Lower lobe of right lung (tissue), 2 donors: ENCODE measurements at regions not wholly inside any gene's neighbourhood (a gene's known extent, or its start where the extent isn't known, plus 50 kb on each side); places are given as distances from the start of the nearest gene placed in this dataset.

ENCODE experiments used
- ATAC-seq, 2 donors: fragments of 200-7000 bp; cut with Tn5 transposase; one replicate each; pipeline ENCODE4 v1.9.1; 2020 to 2022; ENCODE audit warnings: mild to moderate bottlenecking in 2 of 2, moderate library complexity in 2 of 2
- DNase-seq: peaks from one replicate; pipeline ENCODE4 v3.0.0-alpha.2; 2020
- H3K27ac ChIP-seq: fragments of 200-600 bp; one replicate; pipeline ENCODE4 v1.8.0; 2022
- H3K27me3 ChIP-seq: fragments of 200-600 bp; one replicate; pipeline ENCODE4 v1.8.0; 2022; ENCODE audit warnings: low read depth
- H3K36me3 ChIP-seq: fragments of 200-600 bp; one replicate; pipeline ENCODE4 v1.8.0; 2022; ENCODE audit warnings: mild to moderate bottlenecking
- H3K4me1 ChIP-seq: fragments of 200-600 bp; one replicate; pipeline ENCODE4 v1.8.0; 2022
- H3K4me3 ChIP-seq: fragments of 200-600 bp; one replicate; pipeline ENCODE4 v1.8.0; 2022; ENCODE audit warnings: mild to moderate bottlenecking
- H3K9me3 ChIP-seq: fragments of 200-600 bp; one replicate; pipeline ENCODE4 v1.8.0; 2022
- intact Hi-C: fragments of 100-400 bp; cut with DNase I; formaldehyde crosslinking; loops from one replicate; pipeline ENCODE4 v1.11.0; 2022
- TF ChIP-seq, protein P1 (sequence below): fragments of 200-600 bp; IDR thresholded peaks from one replicate; pipeline ENCODE4 v1.8.0; 2022; ENCODE audit warnings: antibody characterized with exemption, mild to moderate bottlenecking
- donor health status: DM: no; HTN: yes; CAD: no; lungs with severe emphysema.

DNA sequence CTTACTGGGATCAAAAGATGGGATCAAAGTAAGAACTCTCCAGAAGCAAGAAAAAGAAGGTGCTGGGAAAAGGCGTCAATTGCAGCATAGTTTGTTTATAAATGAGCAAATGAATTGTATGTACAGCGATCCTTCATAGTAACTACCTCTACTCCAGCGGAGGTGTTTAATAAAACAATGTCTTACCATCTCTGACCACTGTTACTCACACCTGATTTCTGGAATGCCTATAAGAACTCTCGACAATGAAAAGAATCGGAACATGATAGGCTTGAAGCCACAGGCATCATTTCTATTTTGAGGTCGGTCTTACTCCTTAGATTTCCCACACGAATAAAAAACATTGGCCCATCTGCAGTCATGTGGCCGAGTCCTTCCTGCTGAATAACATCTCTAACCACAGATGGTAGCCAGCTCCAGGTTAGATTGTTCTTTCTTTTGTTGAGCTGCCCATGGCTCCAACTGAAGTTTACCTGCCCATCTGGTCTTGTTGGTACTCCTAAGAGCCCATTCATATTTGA is 67.6 kb downstream of the CLDN34 start:
- intact Hi-C loops, result no loop called here

DNA sequence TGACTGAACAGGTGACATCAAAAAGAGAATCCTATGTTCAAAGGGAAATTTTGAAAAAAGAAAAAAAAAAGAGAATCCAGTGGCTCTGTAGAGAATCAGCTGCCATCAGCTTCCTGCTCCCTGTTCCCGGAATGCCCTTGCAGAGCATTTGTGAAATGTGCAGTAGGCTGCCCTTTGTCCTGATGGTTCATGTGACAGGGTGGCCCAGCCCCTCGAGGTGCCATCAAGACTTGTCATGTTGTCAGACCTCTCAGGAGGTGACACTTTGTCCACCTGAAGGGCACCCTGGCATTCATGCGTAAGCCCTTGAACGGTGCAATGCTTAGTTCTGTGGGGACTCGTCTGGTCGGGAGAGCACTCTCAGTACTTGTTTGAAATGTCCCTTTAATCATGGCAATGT is 71.4 kb downstream of the CLDN34 start:
- TF ChIP-seq, protein P1, sequence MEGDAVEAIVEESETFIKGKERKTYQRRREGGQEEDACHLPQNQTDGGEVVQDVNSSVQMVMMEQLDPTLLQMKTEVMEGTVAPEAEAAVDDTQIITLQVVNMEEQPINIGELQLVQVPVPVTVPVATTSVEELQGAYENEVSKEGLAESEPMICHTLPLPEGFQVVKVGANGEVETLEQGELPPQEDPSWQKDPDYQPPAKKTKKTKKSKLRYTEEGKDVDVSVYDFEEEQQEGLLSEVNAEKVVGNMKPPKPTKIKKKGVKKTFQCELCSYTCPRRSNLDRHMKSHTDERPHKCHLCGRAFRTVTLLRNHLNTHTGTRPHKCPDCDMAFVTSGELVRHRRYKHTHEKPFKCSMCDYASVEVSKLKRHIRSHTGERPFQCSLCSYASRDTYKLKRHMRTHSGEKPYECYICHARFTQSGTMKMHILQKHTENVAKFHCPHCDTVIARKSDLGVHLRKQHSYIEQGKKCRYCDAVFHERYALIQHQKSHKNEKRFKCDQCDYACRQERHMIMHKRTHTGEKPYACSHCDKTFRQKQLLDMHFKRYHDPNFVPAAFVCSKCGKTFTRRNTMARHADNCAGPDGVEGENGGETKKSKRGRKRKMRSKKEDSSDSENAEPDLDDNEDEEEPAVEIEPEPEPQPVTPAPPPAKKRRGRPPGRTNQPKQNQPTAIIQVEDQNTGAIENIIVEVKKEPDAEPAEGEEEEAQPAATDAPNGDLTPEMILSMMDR, result no peak
- intact Hi-C loops, result no loop called here

More for the DNA sequence above, 67.6 kb downstream of the CLDN34 start:
- Histone ChIP-seq H3K9me3 (no peaks in the 10 kb centered on the region), H3K36me3 (no peaks in the 10 kb centered on the region), H3K27me3 (no peaks in the 10 kb centered on the region), H3K27ac (no peak overlapping the region), H3K4me1 (no peaks in the 10 kb centered on the region), H3K4me3 (no peak overlapping the region)
- DNase-seq (no peak), ATAC-seq (peak; percentile 56 to 64)
- TF ChIP-seq, protein P1, result no peak

DNA sequence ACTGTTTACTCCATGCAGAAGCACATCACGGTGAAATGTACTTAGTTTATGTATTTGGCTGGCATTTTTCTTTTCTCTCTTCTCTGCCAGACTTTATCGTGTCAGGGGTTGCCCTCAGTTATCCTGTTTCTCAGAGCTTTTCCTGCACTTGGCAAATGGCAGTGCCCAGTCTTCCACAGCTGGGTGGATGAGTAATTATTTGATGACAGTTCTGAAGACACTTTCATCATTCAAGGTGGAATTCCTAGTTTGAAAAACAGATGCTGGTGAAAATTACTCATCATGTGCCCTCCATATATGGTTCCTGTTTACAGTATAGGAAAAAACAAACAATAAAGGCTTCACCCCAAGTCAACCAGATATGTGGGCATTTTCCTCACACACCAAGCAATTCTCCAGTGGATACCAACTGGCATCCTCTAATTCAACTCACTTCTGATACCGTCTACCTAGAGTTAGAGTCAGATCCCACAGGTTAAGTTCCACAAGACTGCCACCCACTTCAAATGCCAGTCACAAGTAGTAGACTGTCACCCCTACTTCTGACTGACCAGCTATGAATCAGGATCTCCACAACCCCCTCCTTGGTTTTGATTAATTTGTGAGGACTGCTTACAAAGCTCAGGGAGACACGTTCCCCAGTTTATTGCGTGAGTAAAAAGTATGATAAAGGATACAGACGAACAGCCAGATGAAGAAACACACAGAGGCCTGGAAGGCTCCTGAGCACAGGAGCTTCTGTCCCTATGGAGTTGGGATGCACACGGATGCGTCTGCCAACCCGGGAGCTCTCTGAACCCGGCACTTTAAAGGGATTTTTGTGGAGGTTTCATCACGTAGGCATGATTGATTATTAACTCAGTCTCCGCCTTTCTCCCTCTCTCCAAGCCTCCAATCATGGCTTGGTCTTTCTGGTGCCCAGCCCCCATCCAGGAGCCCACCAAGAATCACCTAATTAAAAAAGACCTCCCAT is 72.9 kb downstream of the CLDN34 start:
- DNase-seq, result no peak
- ATAC-seq, result no peak
- TF ChIP-seq, protein P1, result no peak
- Histone ChIP-seq H3K4me1 (peaks cover 6% of the 10 kb centered on the region), H3K27ac (no peak overlapping the region), H3K36me3 (no peaks in the 10 kb centered on the region), H3K27me3 (no peaks in the 10 kb centered on the region), H3K9me3 (no peaks in the 10 kb centered on the region), H3K4me3 (no peak overlapping the region)
- intact Hi-C loops, result no loop called here

More for the DNA sequence above, 71.4 kb downstream of the CLDN34 start:
- no peak for ATAC-seq
- H3K9me3 ChIP-seq, result no peaks in the 10 kb centered on the region
- H3K27ac ChIP-seq, result no peak overlapping the region
- H3K4me3 ChIP-seq, result no peak overlapping the region
- H3K36me3 ChIP-seq, result no peaks in the 10 kb centered on the region
- no peaks in the 10 kb centered on the region for H3K27me3 ChIP-seq
- H3K4me1 ChIP-seq, result no peaks in the 10 kb centered on the region
- DNase-seq, result no peak

DNA sequence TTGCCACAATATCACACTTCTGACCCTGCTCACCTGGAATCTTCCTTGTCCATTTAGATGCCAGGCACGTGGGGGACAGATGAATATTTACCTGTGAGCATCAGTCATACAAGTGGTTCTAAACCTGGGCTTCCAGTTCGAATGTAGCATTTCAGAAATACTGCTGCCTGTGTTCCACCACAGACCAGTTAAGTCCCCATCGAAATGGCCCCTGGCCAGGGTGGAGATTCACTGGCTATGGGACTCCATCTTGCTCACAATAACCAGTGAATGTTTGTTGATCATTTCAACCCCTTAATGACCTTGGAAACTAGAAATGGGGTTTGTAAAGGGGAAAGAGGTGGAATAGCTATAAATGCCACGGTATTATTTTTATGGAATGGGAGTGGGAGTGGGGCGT is 73.8 kb downstream of the CLDN34 start:
- H3K9me3 ChIP-seq, result no peaks in the 10 kb centered on the region
- TF ChIP-seq, protein P1, result no peak
- no peak overlapping the region for H3K27ac ChIP-seq
- DNase-seq (no peak), ATAC-seq (no peak)
- H3K27me3 ChIP-seq, result no peaks in the 10 kb centered on the region
- H3K4me1 ChIP-seq, result peaks cover 14% of the 10 kb centered on the region
- intact Hi-C loops, result no loop called here
- H3K4me3 ChIP-seq, result no peak overlapping the region
- no peaks in the 10 kb centered on the region for H3K36me3 ChIP-seq

DNA sequence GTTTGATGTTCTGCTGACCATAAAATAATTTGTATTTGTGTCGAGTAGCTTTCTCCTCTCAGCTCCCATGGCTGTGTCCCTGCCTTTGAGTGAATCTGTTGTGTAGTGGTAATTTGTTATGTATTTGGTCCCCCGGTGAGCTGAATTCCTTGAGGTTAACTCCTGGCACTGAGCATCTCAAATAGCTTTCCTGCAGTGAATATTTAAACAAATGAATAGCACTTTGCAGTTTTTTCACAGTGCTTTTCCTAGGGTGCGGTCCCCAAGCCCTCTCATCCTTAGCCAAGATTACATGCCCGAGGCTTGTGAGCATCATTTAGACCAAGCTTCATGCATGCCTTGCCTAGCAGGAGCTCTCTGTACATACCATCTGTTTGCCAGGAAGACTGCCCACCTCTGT is 74.2 kb downstream of the CLDN34 start:
- TF ChIP-seq, protein P1, result no peak
- Histone ChIP-seq H3K4me3 (no peak overlapping the region), H3K9me3 (no peaks in the 10 kb centered on the region), H3K4me1 (peaks cover 14% of the 10 kb centered on the region), H3K27me3 (no peaks in the 10 kb centered on the region), H3K27ac (no peak overlapping the region), H3K36me3 (no peaks in the 10 kb centered on the region)
- intact Hi-C loops, result no loop called here
- ATAC-seq, result peak; percentile 48 to 70
- no peak for DNase-seq
